Ishikawa (cell line): ENCODE measurements at regions not wholly inside any gene's neighbourhood (a gene's known extent, or its start where the extent isn't known, plus 50 kb on each side); places are given as distances from the start of the nearest gene placed in this dataset.

Experiments used
- EGR1 ChIP-seq: IDR thresholded peaks from 2 replicates; pipeline ENCODE4 v1.6.1; 2012
- EP300 ChIP-seq: IDR thresholded peaks from 2 replicates; pipeline ENCODE4 v1.6.1; 2012; ENCODE audit warnings: borderline replicate concordance
- NFIC ChIP-seq: IDR thresholded peaks from 2 replicates; pipeline ENCODE4 v1.6.1; 2012
- RAD21 ChIP-seq: IDR thresholded peaks from 2 replicates; pipeline ENCODE4 v1.6.1; 2012; ENCODE audit warnings: low read depth
- TAF1 ChIP-seq: IDR thresholded peaks from 2 replicates; pipeline ENCODE4 v1.6.1; 2012; ENCODE audit warnings: low read depth, mild to moderate bottlenecking
- TEAD4 ChIP-seq: IDR thresholded peaks from 2 replicates; pipeline ENCODE4 v1.6.1; 2012
- YY1 ChIP-seq: IDR thresholded peaks from 2 replicates; pipeline ENCODE4 v1.6.1; 2012; ENCODE audit warnings: low read depth
- ZBTB7A ChIP-seq: IDR thresholded peaks from 2 replicates; pipeline ENCODE4 v1.6.1; 2012; ENCODE audit warnings: low read depth

GRCh38 chr1:29575277-29575676 lies 339.0 kb downstream of the PTPRU start:
- no peak for TF ChIP-seq RAD21
- TF ChIP-seq YY1, result no peak
- no peak for TF ChIP-seq EP300
- no peak for TF ChIP-seq NFIC
- no peak for TF ChIP-seq EGR1
- TF ChIP-seq TEAD4, result no peak
- TF ChIP-seq TAF1, result no peak
- no peak for TF ChIP-seq ZBTB7A
